Stomach (tissue), 8 donors: ENCODE measurements at regions not wholly inside any gene's neighbourhood (a gene's known extent, or its start where the extent isn't known, plus 50 kb on each side); places are given as distances from the start of the nearest gene placed in this dataset.

Source experiments
- DNase-seq, 2 donors: peaks; one replicate each; pipeline versions ENCODE4 v3.0.0 to v3.0.0-alpha.2; 2013 to 2019
- H3K27ac ChIP-seq, 5 donors: fragments of 200-600 bp in 4 of 5; sonication (generic) in 4 of 5; one replicate each; pipeline ENCODE4 v1.5.1; 2013 to 2019; ENCODE audit warnings: mild to moderate bottlenecking in 1 of 5, moderate library complexity in 1 of 5
- H3K27me3 ChIP-seq, 3 donors: fragments of 200-600 bp; sonication (generic); one replicate each; pipeline ENCODE4 v1.5.1; 2017 to 2019; ENCODE audit warnings: mixed run types in 1 of 3
- H3K36me3 ChIP-seq, 4 donors: fragments of 200-600 bp; sonication (generic); 1 replicate in 3 of 4; 2 replicates in 1 of 4; pipeline ENCODE4 v1.5.1; 2016 to 2019
- H3K4me1 ChIP-seq, 4 donors: fragments of 200-600 bp; sonication (generic); one replicate each; pipeline ENCODE4 v1.5.1; 2016 to 2019
- H3K4me3 ChIP-seq, 4 donors: fragments of 200-600 bp; sonication (generic) in 3 of 4; one replicate each; pipeline ENCODE4 v1.5.1; 2016 to 2019; ENCODE audit warnings: mild to moderate bottlenecking in 1 of 4
- H3K9me3 ChIP-seq, 4 donors: fragments of 200-600 bp; sonication (generic); one replicate each; pipeline ENCODE4 v1.5.1; 2016 to 2019
- EP300 ChIP-seq: sonication (generic); formaldehyde crosslinking; IDR thresholded peaks from one replicate; pipeline ENCODE4 v1.6.1; 2017; ENCODE audit warnings: antibody characterized with exemption
- POLR2A ChIP-seq, 4 donors: fragments of 450-650 bp; IDR thresholded peaks; one replicate each; pipeline ENCODE4 v1.6.1; 2016; ENCODE audit warnings: antibody characterized with exemption in 4 of 4, control low read depth in 2 of 4, mild to moderate bottlenecking in 1 of 4, moderate library complexity in 1 of 4
- POLR2AphosphoS5 ChIP-seq, 3 donors: sonication (generic); formaldehyde crosslinking; IDR thresholded peaks; one replicate each; pipeline ENCODE4 v1.6.1; 2016; ENCODE audit warnings: antibody characterized with exemption in 3 of 3
- WGBS, 5 donors: extraction: QIAGEN DNeasy Blood & Tissue Kit in 3 of 5; methylation state at CpG; one replicate each; pipeline versions ENCODE4 v1.1.5 to v1.1.7; 2013 to 2018; 5-methylcytosine and 5-hydroxymethylcytosine counted together
- intact Hi-C: fragments of 100-400 bp; cut with DNase I; formaldehyde crosslinking; loops from one replicate; pipeline ENCODE4 v1.15.1; 2023; ENCODE audit warnings: low total_unique reads
- TF ChIP-seq, protein P1 (sequence below), 7 experiments: fragments of 450-650 bp in 4 of 7; fragments of 200-600 bp in 3 of 7; sonication (generic) in 3 of 7; IDR thresholded peaks; one replicate each; pipeline ENCODE4 v1.5.1; 2016 to 2019; ENCODE audit warnings: antibody characterized with exemption in 7 of 7, control low read depth in 2 of 7, mild to moderate bottlenecking in 1 of 7
- donor health status: healthy with polysubstance abuse.
- donor health status: Bipolar disorder and iron deficiency.
- donor health status: healthy.

GRCh38 chr5:172553903-172554302 is 87.2 kb upstream of the NEURL1B start:
- TF ChIP-seq POLR2A (IDR thresholded peaks at IDR 0.05): no peak
- no peak for TF ChIP-seq EP300
- TF ChIP-seq POLR2AphosphoS5 (IDR thresholded peaks at IDR 0.05): no peak
- TF ChIP-seq, protein P1, sequence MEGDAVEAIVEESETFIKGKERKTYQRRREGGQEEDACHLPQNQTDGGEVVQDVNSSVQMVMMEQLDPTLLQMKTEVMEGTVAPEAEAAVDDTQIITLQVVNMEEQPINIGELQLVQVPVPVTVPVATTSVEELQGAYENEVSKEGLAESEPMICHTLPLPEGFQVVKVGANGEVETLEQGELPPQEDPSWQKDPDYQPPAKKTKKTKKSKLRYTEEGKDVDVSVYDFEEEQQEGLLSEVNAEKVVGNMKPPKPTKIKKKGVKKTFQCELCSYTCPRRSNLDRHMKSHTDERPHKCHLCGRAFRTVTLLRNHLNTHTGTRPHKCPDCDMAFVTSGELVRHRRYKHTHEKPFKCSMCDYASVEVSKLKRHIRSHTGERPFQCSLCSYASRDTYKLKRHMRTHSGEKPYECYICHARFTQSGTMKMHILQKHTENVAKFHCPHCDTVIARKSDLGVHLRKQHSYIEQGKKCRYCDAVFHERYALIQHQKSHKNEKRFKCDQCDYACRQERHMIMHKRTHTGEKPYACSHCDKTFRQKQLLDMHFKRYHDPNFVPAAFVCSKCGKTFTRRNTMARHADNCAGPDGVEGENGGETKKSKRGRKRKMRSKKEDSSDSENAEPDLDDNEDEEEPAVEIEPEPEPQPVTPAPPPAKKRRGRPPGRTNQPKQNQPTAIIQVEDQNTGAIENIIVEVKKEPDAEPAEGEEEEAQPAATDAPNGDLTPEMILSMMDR (IDR thresholded peaks at IDR 0.05): no peak
- Histone ChIP-seq H3K4me1 (peaks cover 11 to 53% (median 38%) of the 10 kb centered on the region in 4 donors), H3K4me3 (no peak overlapping the region), H3K27me3 (no peaks in the 10 kb centered on the region), H3K27ac (peak overlapping the region in 2 of 5 donors; percentile 52 to 82), H3K9me3 (no peaks in the 10 kb centered on the region), H3K36me3 (no peaks in the 10 kb centered on the region)
- WGBS, 5 donors: 25 to 38% (median 36%) methylated on average over 3 of the region's 3 CpGs
- intact Hi-C loops: no loop called here
- DNase-seq: no peak

DNA sequence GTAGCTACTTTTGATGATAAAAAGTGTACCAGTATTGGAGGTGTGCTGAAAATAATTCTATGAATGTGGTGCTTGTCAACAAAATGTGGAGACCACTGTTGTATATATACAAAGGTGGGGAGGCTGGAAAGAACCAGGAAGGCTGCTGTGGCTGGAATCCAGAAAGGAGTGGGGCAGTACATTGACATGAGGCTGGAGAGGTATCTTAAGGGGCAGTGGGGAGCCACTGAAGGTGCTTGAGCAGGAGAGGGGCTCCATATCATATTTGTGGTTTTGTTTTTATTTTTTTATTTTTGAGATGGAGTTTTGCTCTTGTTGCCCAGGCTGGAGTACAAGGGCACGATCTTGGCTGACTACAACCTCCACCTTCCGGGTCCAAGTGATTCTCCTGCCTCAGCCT is 87.9 kb upstream of the NEURL1B start:
- H3K27me3 ChIP-seq: no peaks in the 10 kb centered on the region
- 91 to 100% (median 94%) methylated on average over 2 of the region's 2 CpGs for WGBS, 5 donors
- no peak overlapping the region for H3K4me3 ChIP-seq
- intact Hi-C loops: no loop called here
- peak overlapping the region in 1 of 5 donors; percentile 82 for H3K27ac ChIP-seq
- H3K4me1 ChIP-seq: peaks cover 11 to 51% (median 30%) of the 10 kb centered on the region in 4 donors
- no peak for DNase-seq
- H3K9me3 ChIP-seq: no peaks in the 10 kb centered on the region
- no peak for TF ChIP-seq POLR2AphosphoS5 (IDR thresholded peaks at IDR 0.05)
- no peak for TF ChIP-seq POLR2A (IDR thresholded peaks at IDR 0.05)
- TF ChIP-seq, protein P1 (IDR thresholded peaks at IDR 0.05): no peak
- TF ChIP-seq EP300: no peak
- H3K36me3 ChIP-seq: no peaks in the 10 kb centered on the region

DNA sequence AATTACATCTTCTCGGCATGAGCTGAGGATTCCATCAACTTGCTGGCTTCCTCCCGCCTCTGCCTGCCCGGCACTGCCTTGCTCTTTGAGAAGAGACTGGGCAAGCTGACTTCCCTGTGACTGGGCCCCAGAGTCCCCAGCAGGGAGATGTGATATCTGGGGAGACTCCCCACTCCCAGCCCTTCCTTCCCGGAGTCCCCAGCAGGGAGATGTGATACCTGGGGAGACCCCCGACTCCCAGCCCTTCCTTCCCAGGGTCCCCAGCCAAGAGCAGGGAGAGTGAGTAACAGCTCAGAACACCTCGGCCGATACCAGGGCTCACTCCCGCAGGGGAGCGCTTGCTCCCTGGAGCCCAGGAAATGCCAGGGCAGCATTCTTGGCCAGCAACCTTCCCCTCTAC is 90.1 kb upstream of the NEURL1B start:
- no peaks in the 10 kb centered on the region for H3K27me3 ChIP-seq
- no peak overlapping the region for H3K4me3 ChIP-seq
- H3K9me3 ChIP-seq: no peaks in the 10 kb centered on the region
- peaks cover 0 to 33% (median 10%) of the 10 kb centered on the region in 4 donors for H3K4me1 ChIP-seq
- intact Hi-C loops: no loop called here
- no peak overlapping the region for H3K27ac ChIP-seq
- TF ChIP-seq, protein P1 (IDR thresholded peaks at IDR 0.05): no peak
- TF ChIP-seq POLR2AphosphoS5 (IDR thresholded peaks at IDR 0.05) (no peak), EP300 (no peak), POLR2A (IDR thresholded peaks at IDR 0.05) (no peak)
- no peaks in the 10 kb centered on the region for H3K36me3 ChIP-seq
- DNase-seq: no peak
- 76 to 84% (median 81%) methylated on average over 8 to 9 of the region's 9 CpGs for WGBS, 5 donors

- no peak overlapping the region for H3K4me3 ChIP-seq
- WGBS, 5 donors: 84 to 89% (median 88%) methylated on average over 9 of the region's 9 CpGs
- no peaks in the 10 kb centered on the region for H3K9me3 ChIP-seq
- peaks cover 0 to 28% (median 7%) of the 10 kb centered on the region in 4 donors for H3K4me1 ChIP-seq
- H3K27ac ChIP-seq: no peak overlapping the region
- intact Hi-C loops: no loop called here
- no peaks in the 10 kb centered on the region for H3K27me3 ChIP-seq
- H3K36me3 ChIP-seq: no peaks in the 10 kb centered on the region
- no peak for DNase-seq
- TF ChIP-seq POLR2A (IDR thresholded peaks at IDR 0.05) (no peak), EP300 (no peak), POLR2AphosphoS5 (IDR thresholded peaks at IDR 0.05) (no peak)
- TF ChIP-seq, protein P1 (IDR thresholded peaks at IDR 0.05): no peak
Measured at GRCh38 chr5:172550096-172550765, 90.8 kb upstream of the NEURL1B start.
